C4-2B (cell line): ENCODE measurements at regions not wholly inside any gene's neighbourhood (a gene's known extent, or its start where the extent isn't known, plus 50 kb on each side); places are given as distances from the start of the nearest gene placed in this dataset.

Experiments used
- H3K27ac ChIP-seq: fragments of 450-650 bp; 2 replicates; pipeline ENCODE4 v1.5.1; 2017
- CTCF ChIP-seq: fragments of 450-650 bp; conservative IDR thresholded peaks from 2 replicates; pipeline ENCODE4 v1.5.1; 2017; ENCODE audit warnings: mild to moderate bottlenecking
- ZFX ChIP-seq: fragments of 450-650 bp; IDR thresholded peaks from 2 replicates; pipeline ENCODE4 v1.6.1; 2017

GRCh38 chr1:208852911-208853310, 608.7 kb upstream of the PLXNA2 start:
- no peak overlapping the region for H3K27ac ChIP-seq
- TF ChIP-seq CTCF (no peak), ZFX (no peak)

GRCh38 chr1:208855403-208855802, 611.2 kb upstream of the PLXNA2 start:
- no peak overlapping the region for H3K27ac ChIP-seq
- TF ChIP-seq ZFX = no peak
- no peak for TF ChIP-seq CTCF

GRCh38 chr1:208857465-208857864, 613.3 kb upstream of the PLXNA2 start:
- TF ChIP-seq ZFX (no peak), CTCF (no peak)
- H3K27ac ChIP-seq = no peak overlapping the region

GRCh38 chr1:208858738-208859137, 614.6 kb upstream of the PLXNA2 start:
- TF ChIP-seq ZFX = no peak
- TF ChIP-seq CTCF = no peak
- H3K27ac ChIP-seq = no peak overlapping the region

GRCh38 chr1:208864366-208864965, 620.3 kb upstream of the PLXNA2 start:
- no peak overlapping the region for H3K27ac ChIP-seq
- TF ChIP-seq ZFX (no peak), CTCF (no peak)

- no peak overlapping the region for H3K27ac ChIP-seq
- TF ChIP-seq CTCF (no peak), ZFX (no peak)
Observed at GRCh38 chr1:208866386-208866955, 622.3 kb upstream of the PLXNA2 start.

GRCh38 chr1:208868554-208868953, 624.4 kb upstream of the PLXNA2 start:
- TF ChIP-seq CTCF = no peak
- no peak for TF ChIP-seq ZFX
- H3K27ac ChIP-seq = no peak overlapping the region
